GM13977 (cell line): ENCODE measurements at regions not wholly inside any gene's neighbourhood (a gene's known extent, or its start where the extent isn't known, plus 50 kb on each side); places are given as distances from the start of the nearest gene placed in this dataset.

Source experiments
- DNase-seq: peaks from one replicate; pipeline ENCODE4 v3.0.0; 2012; ENCODE audit warnings: low spot score
- in situ Hi-C: fragments of 300-500 bp; cut with MboI; formaldehyde crosslinking; loops from one replicate; pipeline ENCODE4 v1.12.0; 2022; ENCODE audit warnings: low sequenced_read_pairs, low pct_unique_long_range_greater_than_20kb, mixed read lengths, inconsistent platforms; ENCODE audit not compliant: unreplicated experiment
- TF ChIP-seq, protein P1 (sequence below): IDR thresholded peaks from 2 replicates; pipeline ENCODE4 v1.5.1; 2012; ENCODE audit warnings: mild to moderate bottlenecking, control low read depth; ENCODE audit not compliant: insufficient read depth; ENCODE audit errors: extremely low read depth, missing control alignments

DNA sequence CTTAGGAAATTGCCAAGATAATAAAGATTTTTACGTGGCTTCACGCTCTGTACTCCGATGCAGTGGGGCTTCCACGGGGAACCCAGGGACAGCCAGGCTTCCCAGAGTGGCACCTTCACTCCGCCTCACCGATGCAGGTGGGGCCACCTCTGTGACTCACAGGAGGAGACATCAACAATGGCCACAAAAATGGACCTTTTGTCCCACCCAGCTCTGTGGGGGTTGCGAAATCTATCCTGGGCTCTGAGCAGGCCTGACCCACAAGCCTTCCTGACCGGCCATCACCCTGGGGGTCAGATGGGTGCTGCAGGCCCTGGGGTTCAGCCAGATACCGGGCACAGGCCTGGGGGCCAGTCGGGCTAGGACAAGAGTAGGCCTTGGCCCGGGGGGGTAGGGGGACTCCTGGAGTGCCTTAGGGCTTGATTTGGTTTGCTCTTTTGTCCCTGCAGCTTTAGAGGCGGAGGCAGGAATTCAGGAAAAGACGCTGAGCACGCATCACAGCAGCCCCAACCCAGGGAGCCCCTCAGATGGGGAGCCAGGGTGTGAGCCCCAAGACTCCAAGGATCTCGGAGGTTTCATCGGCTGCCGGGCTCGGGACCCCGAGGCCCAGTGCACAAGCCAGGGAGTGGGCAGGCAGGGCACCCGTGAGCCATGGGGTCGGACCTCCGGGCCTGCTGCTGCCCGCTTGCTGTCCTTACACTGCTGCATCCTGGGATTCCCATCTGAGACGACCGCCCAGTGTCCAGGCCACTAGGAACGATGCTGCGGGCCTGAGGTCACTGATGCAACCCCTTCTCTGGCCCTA is 136.5 kb upstream of the NKX1-1 start:
- TF ChIP-seq, protein P1, sequence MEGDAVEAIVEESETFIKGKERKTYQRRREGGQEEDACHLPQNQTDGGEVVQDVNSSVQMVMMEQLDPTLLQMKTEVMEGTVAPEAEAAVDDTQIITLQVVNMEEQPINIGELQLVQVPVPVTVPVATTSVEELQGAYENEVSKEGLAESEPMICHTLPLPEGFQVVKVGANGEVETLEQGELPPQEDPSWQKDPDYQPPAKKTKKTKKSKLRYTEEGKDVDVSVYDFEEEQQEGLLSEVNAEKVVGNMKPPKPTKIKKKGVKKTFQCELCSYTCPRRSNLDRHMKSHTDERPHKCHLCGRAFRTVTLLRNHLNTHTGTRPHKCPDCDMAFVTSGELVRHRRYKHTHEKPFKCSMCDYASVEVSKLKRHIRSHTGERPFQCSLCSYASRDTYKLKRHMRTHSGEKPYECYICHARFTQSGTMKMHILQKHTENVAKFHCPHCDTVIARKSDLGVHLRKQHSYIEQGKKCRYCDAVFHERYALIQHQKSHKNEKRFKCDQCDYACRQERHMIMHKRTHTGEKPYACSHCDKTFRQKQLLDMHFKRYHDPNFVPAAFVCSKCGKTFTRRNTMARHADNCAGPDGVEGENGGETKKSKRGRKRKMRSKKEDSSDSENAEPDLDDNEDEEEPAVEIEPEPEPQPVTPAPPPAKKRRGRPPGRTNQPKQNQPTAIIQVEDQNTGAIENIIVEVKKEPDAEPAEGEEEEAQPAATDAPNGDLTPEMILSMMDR = no peak
- no peak for DNase-seq
- in situ Hi-C loops = no loop called here

DNA sequence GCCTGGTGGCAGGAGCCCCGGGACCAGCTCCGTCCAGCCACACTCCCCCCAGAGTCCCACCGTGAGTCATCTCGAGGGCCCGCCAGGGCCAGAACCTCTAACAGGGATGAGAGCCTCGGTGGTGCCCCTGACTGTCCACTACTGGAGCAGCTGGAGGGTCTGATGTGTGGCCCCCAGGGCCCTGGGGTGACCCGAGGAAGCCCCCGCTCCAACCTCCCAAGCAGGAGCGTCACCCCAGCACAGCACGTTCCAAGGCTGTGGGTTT is 135.9 kb upstream of the NKX1-1 start:
- DNase-seq = no peak
- in situ Hi-C loops = no loop called here
- TF ChIP-seq, protein P1 = no peak

DNA sequence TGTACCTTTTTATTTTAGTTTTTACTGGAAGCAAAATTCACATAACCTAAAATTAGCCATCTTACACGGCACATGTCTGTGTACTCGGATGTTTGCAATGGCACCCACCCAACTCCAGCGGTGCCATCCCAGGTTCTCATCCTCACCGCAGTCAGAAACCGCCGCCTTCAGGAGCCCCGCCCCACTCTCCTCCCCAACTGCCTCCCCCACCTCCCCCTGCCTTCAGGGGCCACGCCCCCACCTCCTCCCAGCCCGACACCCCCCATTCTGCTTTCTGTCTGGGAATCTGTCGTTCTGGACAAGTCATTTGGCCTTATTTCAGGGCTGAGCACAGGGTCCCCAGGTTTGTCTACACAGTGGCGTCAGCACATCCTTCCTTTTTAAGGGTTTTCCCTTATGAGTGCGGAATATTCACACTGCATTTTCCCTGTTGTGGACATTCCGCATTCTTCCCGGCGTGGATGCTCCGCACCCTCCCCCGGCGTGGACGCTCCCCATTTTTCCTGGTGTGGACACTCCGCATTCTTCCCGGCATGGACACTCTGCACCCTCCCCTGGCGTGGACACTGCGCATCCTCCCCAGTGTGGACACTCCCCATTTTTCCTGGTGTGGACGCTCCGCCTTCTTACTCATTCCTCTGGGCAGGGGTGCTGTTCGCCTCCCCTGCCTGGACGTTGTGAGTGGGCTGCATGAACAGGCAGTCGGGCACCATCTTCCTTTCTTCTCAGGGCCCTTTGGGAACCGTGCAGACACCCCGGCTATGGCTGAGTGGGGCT is 135.4 kb upstream of the NKX1-1 start:
- DNase-seq = no peak
- TF ChIP-seq, protein P1 = no peak
- in situ Hi-C loops = no loop called here

DNA sequence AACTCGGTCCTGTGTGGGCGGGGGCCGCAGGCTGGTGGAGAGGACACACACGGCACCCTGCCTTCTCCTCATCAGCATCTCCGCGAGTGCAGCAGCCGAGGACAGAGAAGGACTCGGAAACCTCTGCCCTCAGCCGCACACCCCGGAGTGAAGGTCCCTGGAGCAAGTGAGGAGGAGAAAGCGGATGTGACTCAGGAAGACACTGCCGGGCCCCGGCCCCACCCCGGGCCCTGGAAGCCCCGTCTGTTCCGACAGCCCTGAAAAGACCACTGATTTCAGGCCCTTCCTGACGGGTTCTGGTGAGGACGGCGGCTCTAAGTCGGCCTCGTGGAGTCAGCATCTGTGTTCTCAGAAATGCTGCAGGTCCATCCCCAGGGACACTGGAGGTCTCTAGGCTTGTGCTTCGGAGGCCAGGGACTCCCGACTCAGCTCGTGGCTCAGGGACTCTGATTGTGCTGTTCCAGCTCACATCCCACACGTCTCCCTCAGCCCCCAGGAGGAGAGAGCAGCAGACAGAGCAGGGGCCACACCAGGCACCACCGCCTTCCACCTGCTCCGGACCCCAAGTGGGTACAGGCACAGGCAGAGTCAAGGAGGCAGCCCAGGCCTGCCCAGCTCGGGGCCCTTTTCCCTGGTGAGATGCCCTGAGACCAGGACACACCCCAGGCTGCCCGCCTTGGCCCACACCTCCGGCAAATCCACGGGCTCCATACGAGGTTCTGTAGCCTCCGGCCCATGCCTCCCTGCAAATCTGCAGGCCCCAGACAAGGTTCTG is 134.5 kb upstream of the NKX1-1 start:
- in situ Hi-C loops = no loop called here
- DNase-seq = no peak
- TF ChIP-seq, protein P1 = no peak

DNA sequence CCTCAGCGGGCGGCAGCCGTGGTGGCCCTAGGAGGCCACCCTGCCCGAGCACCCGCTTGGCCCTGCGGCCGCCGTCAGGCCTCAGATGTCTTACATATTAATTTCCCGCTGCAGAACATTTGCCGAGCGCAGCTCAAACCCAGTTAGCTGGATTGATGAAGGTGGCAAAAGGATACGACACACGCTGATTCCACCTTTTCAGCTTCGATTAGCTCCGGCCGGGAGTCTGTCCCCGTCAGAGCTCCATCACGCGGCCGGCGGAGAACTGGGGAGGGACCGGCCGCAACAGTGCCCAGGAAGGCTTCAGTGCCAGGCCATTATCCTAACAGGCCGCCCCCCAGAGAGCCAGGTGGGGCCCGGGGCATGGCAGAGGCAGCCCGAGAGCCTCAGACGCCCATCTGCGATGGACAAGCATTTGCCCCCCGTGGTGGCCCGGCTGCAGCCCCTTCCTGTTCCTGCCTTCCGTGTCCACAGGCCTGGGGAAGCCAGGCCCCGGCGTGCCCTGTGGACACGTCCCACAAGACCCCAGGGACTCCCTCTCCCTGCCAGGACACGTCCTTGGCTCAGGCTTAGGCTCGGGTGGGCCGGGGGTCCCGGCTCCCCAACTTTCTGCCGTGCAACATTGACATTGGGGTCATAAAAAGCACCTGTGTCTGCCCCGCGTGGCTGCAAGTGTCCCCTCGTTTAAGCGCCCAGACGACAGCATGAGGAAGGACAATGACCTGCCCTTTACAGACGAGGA is 133.8 kb upstream of the NKX1-1 start:
- in situ Hi-C loops = no loop called here
- DNase-seq = no peak
- TF ChIP-seq, protein P1 = no peak
